ENCODE measurements at regions not wholly inside any gene's neighbourhood (a gene's known extent, or its start where the extent isn't known, plus 50 kb on each side); places are given as distances from the start of the nearest gene placed in this dataset.

DNA sequence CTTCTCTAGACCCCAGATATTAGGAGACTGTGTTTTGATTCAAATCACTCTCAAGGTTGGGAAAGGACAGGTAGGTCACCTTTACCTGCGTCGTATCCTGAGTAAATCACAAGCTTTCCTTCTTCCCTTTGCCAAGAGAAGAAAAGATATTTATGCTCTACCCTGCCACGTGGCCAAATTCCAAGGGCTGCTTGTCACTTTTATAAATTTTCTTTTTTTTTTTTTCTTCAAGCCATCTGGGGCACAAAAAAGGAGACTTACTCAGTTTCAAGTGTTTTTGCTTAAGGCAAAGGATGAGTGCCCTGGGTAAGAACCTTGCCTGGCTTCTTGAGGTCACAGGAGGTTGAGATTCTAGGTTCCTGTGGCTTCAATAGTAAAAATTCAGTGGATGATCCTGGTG is 285.1 kb downstream of the TMEM114 start (continued):
- TF ChIP-seq, protein P1, sequence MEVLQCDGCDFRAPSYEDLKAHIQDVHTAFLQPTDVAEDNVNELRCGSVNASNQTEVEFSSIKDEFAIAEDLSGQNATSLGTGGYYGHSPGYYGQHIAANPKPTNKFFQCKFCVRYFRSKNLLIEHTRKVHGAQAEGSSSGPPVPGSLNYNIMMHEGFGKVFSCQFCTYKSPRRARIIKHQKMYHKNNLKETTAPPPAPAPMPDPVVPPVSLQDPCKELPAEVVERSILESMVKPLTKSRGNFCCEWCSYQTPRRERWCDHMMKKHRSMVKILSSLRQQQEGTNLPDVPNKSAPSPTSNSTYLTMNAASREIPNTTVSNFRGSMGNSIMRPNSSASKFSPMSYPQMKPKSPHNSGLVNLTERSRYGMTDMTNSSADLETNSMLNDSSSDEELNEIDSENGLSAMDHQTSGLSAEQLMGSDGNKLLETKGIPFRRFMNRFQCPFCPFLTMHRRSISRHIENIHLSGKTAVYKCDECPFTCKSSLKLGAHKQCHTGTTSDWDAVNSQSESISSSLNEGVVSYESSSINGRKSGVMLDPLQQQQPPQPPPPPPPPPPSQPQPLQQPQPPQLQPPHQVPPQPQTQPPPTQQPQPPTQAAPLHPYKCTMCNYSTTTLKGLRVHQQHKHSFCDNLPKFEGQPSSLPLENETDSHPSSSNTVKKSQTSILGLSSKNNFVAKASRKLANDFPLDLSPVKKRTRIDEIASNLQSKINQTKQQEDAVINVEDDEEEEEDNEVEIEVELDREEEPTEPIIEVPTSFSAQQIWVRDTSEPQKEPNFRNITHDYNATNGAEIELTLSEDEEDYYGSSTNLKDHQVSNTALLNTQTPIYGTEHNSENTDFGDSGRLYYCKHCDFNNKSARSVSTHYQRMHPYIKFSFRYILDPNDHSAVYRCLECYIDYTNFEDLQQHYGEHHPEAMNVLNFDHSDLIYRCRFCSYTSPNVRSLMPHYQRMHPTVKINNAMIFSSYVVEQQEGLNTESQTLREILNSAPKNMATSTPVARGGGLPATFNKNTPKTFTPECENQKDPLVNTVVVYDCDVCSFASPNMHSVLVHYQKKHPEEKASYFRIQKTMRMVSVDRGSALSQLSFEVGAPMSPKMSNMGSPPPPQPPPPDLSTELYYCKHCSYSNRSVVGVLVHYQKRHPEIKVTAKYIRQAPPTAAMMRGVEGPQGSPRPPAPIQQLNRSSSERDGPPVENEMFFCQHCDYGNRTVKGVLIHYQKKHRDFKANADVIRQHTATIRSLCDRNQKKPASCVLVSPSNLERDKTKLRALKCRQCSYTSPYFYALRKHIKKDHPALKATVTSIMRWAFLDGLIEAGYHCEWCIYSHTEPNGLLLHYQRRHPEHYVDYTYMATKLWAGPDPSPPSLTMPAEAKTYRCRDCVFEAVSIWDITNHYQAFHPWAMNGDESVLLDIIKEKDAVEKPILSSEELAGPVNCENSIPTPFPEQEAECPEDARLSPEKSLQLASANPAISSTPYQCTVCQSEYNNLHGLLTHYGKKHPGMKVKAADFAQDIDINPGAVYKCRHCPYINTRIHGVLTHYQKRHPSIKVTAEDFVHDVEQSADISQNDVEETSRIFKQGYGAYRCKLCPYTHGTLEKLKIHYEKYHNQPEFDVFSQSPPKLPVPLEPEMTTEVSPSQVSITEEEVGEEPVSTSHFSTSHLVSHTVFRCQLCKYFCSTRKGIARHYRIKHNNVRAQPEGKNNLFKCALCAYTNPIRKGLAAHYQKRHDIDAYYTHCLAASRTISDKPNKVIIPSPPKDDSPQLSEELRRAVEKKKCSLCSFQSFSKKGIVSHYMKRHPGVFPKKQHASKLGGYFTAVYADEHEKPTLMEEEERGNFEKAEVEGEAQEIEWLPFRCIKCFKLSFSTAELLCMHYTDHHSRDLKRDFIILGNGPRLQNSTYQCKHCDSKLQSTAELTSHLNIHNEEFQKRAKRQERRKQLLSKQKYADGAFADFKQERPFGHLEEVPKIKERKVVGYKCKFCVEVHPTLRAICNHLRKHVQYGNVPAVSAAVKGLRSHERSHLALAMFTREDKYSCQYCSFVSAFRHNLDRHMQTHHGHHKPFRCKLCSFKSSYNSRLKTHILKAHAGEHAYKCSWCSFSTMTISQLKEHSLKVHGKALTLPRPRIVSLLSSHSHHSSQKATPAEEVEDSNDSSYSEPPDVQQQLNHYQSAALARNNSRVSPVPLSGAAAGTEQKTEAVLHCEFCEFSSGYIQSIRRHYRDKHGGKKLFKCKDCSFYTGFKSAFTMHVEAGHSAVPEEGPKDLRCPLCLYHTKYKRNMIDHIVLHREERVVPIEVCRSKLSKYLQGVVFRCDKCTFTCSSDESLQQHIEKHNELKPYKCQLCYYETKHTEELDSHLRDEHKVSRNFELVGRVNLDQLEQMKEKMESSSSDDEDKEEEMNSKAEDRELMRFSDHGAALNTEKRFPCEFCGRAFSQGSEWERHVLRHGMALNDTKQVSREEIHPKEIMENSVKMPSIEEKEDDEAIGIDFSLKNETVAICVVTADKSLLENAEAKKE (CRISPR knock-in tag; IDR thresholded peaks at IDR 0.05): no peak
- TF ChIP-seq, protein P2, sequence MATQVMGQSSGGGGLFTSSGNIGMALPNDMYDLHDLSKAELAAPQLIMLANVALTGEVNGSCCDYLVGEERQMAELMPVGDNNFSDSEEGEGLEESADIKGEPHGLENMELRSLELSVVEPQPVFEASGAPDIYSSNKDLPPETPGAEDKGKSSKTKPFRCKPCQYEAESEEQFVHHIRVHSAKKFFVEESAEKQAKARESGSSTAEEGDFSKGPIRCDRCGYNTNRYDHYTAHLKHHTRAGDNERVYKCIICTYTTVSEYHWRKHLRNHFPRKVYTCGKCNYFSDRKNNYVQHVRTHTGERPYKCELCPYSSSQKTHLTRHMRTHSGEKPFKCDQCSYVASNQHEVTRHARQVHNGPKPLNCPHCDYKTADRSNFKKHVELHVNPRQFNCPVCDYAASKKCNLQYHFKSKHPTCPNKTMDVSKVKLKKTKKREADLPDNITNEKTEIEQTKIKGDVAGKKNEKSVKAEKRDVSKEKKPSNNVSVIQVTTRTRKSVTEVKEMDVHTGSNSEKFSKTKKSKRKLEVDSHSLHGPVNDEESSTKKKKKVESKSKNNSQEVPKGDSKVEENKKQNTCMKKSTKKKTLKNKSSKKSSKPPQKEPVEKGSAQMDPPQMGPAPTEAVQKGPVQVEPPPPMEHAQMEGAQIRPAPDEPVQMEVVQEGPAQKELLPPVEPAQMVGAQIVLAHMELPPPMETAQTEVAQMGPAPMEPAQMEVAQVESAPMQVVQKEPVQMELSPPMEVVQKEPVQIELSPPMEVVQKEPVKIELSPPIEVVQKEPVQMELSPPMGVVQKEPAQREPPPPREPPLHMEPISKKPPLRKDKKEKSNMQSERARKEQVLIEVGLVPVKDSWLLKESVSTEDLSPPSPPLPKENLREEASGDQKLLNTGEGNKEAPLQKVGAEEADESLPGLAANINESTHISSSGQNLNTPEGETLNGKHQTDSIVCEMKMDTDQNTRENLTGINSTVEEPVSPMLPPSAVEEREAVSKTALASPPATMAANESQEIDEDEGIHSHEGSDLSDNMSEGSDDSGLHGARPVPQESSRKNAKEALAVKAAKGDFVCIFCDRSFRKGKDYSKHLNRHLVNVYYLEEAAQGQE (IDR thresholded peaks at IDR 0.05; ENCODE audit: unreplicated experiment): no peak
- TF ChIP-seq, protein P3, sequence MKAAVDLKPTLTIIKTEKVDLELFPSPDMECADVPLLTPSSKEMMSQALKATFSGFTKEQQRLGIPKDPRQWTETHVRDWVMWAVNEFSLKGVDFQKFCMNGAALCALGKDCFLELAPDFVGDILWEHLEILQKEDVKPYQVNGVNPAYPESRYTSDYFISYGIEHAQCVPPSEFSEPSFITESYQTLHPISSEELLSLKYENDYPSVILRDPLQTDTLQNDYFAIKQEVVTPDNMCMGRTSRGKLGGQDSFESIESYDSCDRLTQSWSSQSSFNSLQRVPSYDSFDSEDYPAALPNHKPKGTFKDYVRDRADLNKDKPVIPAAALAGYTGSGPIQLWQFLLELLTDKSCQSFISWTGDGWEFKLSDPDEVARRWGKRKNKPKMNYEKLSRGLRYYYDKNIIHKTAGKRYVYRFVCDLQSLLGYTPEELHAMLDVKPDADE (IDR thresholded peaks at IDR 0.05): no peak
- no peak for TF ChIP-seq ZNF331 (CRISPR knock-in tag; IDR thresholded peaks at IDR 0.05; ENCODE audit: low read depth)
- TF ChIP-seq CREB1 (CRISPR knock-in tag; IDR thresholded peaks at IDR 0.05; ENCODE audit: low read depth): no peak

Data from GM23338 (cell line).